ENCODE measurements at regions not wholly inside any gene's neighbourhood (a gene's known extent, or its start where the extent isn't known, plus 50 kb on each side); places are given as distances from the start of the nearest gene placed in this dataset.

DNA sequence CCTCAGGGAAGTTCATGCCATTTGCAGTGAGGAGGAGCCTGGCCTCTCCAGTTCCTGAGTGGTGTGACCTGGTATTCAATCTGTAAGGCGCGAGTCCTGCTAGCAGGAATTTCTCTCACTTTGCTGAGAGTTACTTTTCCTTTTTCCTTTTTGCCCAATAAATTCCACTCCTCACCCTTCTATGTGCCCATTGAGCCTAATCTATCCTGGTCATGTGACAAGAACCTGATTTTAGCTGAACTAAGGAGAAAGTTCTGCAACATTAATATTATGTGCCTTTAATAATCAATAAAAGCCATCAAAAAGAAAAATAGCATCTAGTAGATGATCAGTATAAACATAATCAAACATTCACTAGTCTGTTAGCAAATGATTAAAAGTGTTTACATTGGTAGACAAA, 136.1 kb upstream of the POGK start:
- DNase-seq (ENCODE audit: low read depth) = no peak
- TF ChIP-seq, protein P1, sequence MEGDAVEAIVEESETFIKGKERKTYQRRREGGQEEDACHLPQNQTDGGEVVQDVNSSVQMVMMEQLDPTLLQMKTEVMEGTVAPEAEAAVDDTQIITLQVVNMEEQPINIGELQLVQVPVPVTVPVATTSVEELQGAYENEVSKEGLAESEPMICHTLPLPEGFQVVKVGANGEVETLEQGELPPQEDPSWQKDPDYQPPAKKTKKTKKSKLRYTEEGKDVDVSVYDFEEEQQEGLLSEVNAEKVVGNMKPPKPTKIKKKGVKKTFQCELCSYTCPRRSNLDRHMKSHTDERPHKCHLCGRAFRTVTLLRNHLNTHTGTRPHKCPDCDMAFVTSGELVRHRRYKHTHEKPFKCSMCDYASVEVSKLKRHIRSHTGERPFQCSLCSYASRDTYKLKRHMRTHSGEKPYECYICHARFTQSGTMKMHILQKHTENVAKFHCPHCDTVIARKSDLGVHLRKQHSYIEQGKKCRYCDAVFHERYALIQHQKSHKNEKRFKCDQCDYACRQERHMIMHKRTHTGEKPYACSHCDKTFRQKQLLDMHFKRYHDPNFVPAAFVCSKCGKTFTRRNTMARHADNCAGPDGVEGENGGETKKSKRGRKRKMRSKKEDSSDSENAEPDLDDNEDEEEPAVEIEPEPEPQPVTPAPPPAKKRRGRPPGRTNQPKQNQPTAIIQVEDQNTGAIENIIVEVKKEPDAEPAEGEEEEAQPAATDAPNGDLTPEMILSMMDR (IDR thresholded peaks at IDR 0.05; ENCODE audit: insufficient read depth, low read length) = no peak

DNA sequence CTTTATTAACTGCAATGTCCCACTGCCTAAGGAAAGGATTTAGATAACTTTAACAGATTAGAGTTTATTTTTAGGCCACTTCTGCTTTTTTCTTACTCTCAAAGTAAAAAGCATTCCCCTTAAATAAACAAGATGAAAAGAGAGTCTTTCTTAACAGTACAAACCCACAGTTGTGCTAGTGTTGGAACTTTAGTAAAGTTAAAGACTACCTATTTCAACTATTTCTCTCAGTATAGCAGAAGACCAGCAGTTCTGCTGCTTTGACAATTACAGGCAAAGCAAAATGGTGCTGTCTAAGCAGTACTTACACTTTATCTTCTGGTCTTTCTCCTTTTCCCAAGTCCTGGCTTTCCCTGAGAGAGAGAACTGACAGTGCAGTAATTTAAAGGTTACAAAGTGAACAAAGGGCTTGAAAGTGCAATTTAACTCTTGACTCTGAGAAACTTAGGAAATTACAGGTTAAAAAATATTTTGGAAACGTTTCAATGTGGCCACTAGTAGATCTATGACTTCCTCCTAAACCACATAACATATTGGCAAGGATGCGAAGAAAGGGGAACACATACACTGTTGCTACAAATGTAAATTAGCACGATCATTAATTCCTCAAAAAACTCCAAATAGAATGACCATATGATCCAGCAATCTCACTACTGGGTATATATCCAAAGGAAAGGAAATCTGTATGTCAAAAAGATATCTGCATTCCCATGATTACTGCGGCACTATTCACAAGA, 135.4 kb upstream of the POGK start:
- no peak for DNase-seq (ENCODE audit: low read depth)
- TF ChIP-seq, protein P1 (IDR thresholded peaks at IDR 0.05; ENCODE audit: insufficient read depth, low read length) = no peak

More for the DNA sequence above, 136.1 kb upstream of the POGK start:
- no peak overlapping the region for H3K4me3 ChIP-seq (ENCODE audit: low read depth, low read length)

DNA sequence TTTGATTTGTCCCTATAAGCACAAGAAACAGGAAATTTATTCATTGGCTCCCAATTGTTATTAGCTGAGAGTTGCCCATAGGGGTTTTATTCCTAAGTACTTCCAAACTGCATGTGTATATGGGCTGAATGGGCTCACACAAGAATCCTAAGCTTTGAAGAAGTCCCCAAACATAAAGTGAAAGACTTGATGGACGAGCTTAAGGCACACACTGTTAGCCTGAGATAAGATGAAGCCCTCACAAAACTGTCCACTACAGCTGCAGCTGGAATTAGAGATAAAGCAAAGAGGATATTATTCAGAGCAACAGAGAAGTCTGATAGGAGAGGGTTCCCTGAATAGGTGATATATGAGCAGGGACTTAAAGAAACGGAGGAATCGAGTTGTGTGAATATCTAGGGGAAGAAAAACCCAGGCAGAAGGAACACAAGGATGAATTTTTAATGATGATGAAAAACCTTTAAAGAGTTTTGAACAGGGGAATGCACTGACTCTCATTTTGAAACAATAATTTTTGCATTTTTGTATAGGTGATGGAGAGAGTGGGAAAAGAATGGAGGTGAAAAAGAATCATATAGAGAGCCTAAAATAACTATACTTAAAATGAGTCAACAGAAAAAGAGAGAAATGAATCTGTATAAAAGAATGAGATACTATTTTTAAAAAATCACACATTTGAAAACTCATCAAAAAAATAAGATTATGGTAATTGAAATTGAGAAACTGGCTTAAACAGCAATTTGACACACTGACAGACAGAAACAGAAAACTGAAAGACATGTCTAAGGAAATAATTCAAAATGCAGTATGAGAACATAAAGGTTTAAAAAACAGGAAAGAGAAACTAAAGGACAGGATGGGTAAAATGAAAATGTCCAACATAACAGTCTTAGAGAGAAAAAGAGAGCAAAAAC, 133.6 kb upstream of the POGK start:
- no peak overlapping the region for H3K4me3 ChIP-seq (ENCODE audit: low read depth, low read length)
- no peak for DNase-seq (ENCODE audit: low read depth)
- TF ChIP-seq, protein P1 (IDR thresholded peaks at IDR 0.05; ENCODE audit: insufficient read depth, low read length) = no peak

More for the DNA sequence above, 135.4 kb upstream of the POGK start:
- H3K4me3 ChIP-seq (ENCODE audit: low read depth, low read length) = no peak overlapping the region

DNA sequence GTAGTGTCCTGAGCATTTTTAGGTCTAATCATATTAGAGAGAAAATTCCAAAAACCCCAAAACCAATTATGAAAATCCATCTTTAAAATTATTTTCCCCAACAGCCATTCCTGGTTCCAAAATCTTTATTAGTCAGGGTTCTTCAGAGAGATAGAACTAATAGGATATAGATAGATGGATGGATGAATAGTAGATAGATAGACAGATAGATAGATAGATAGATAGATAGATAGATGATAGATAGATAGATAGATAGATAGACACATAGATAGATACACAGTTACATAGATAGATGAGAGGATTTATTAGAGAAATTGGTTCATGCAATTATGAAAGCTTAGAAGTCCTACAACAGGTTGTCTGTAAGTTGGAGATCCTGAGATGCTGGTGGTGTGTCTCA, 122.7 kb upstream of the POGK start:
- no peak overlapping the region for H3K4me3 ChIP-seq (ENCODE audit: low read depth, low read length)
- no peak for DNase-seq (ENCODE audit: low read depth)
- TF ChIP-seq, protein P1 (IDR thresholded peaks at IDR 0.05; ENCODE audit: insufficient read depth, low read length) = no peak

DNA sequence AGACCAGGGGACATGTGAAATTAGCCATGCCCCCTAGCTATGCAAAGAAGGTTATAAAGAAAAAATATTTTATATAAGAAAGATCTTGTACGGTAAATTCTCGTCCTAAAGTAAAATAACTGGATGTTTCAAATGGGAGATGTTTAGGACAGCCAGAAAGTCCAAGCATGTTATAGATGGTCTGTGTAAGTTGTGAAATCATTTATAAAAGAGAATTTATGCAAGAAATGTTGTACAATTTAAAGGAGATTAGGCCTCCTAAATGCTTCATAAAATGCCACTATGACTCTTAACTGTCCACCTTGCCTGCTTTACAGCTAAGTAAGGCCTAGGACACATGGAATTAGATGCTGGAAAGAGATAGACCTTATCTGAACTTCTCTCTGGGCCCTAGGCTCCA, 118.1 kb upstream of the POGK start:
- DNase-seq (ENCODE audit: low read depth) = no peak
- TF ChIP-seq, protein P1 (IDR thresholded peaks at IDR 0.05; ENCODE audit: insufficient read depth, low read length) = no peak
- no peak overlapping the region for H3K4me3 ChIP-seq (ENCODE audit: low read depth, low read length)

DNA sequence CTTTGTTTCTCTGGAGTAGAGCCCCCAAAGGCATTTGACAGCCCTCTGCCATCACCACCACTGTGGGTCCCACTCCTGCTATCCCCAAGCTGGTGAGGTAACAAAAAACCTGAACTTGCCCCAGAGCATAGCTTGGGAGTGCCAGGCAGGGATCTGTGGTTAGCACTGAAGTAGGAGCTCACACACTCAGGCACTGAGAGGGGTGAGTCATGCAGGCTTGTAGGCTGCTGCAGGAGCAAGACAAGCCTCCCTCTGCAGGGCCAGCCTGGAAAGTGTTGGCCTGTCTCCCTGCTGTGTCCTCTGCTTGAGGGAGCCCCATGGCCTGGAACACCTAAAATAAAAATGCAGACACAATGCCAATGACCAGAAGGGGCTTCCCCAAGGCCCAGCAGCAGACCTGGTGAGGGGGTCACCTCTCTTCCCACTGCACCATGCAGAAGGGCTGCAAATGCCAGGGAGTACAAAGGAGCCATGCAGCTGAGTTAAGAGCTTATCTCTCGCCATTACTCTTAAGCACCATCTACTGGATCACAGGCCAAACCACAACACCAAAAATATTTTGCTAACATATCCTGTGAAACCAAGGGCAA, 108.9 kb upstream of the POGK start:
- DNase-seq (ENCODE audit: low read depth) = no peak

More for the DNA sequence above, 108.9 kb upstream of the POGK start:
- no peak overlapping the region for H3K4me3 ChIP-seq (ENCODE audit: low read depth, low read length)
- TF ChIP-seq, protein P1 (IDR thresholded peaks at IDR 0.05; ENCODE audit: insufficient read depth, low read length) = no peak

Measured in fibroblast of the aortic adventitia (primary cell).